H9 (cell line): ENCODE measurements at regions not wholly inside any gene's neighbourhood (a gene's known extent, or its start where the extent isn't known, plus 50 kb on each side); places are given as distances from the start of the nearest gene placed in this dataset.

Experiments
- DNase-seq: peaks from one replicate; pipeline ENCODE4 v3.0.0-alpha.2; 2017
- H2AFZ ChIP-seq: one replicate; pipeline ENCODE4 v1.6.1; 2013; ENCODE audit warnings: mild to moderate bottlenecking, low read length, control low read depth, moderate library complexity
- H2AK5ac ChIP-seq: 2 replicates; pipeline ENCODE4 v1.6.1; 2013; ENCODE audit warnings: low read length, control low read depth, mixed read lengths; ENCODE audit not compliant: insufficient read length
- H2BK120ac ChIP-seq: one replicate; pipeline ENCODE4 v1.6.1; 2013; ENCODE audit warnings: low read depth, mild to moderate bottlenecking, low read length, control low read depth, inconsistent platforms; ENCODE audit not compliant: poor library complexity, severe bottlenecking
- H2BK12ac ChIP-seq: 2 replicates; pipeline ENCODE4 v1.6.1; 2013; ENCODE audit warnings: low read length, control low read depth, mixed read lengths, low read depth; ENCODE audit not compliant: insufficient read length
- H2BK15ac ChIP-seq: 2 replicates; pipeline ENCODE4 v1.6.1; 2013; ENCODE audit warnings: low read depth, low read length, control low read depth
- H2BK20ac ChIP-seq: one replicate; pipeline ENCODE4 v1.6.1; 2013; ENCODE audit warnings: low read depth, mild to moderate bottlenecking, low read length, control low read depth, inconsistent platforms; ENCODE audit not compliant: poor library complexity, severe bottlenecking
- H2BK5ac ChIP-seq: 2 replicates; pipeline ENCODE4 v1.6.1; 2013; ENCODE audit warnings: low read length, control low read depth, mixed read lengths; ENCODE audit not compliant: insufficient read length
- H3K14ac ChIP-seq: 2 replicates; pipeline ENCODE4 v1.6.1; 2013; ENCODE audit warnings: low read length, control low read depth; ENCODE audit not compliant: insufficient read depth
- H3K18ac ChIP-seq: 2 replicates; pipeline ENCODE4 v1.6.1; 2013; ENCODE audit warnings: low read depth, mild to moderate bottlenecking, mixed read lengths, low read length, control low read depth; ENCODE audit not compliant: insufficient read length
- H3K23ac ChIP-seq: 2 replicates; pipeline ENCODE4 v1.6.1; 2013; ENCODE audit warnings: low read length, control low read depth, mixed read lengths, low read depth; ENCODE audit not compliant: insufficient read length
- H3K23me2 ChIP-seq: 2 replicates; pipeline ENCODE4 v1.6.1; 2013; ENCODE audit warnings: low read depth, mild to moderate bottlenecking, mixed read lengths, low read length, control low read depth; ENCODE audit not compliant: insufficient read length, poor library complexity, severe bottlenecking
- H3K27ac ChIP-seq: 2 replicates; pipeline ENCODE4 v1.5.1; 2013; ENCODE audit warnings: low read length, control low read depth, mixed read lengths, low read depth; ENCODE audit not compliant: insufficient read length
- H3K27me3 ChIP-seq: 2 replicates; pipeline ENCODE4 v1.6.1; 2013; ENCODE audit warnings: low read length, control low read depth, inconsistent platforms; ENCODE audit not compliant: insufficient read depth
- H3K4ac ChIP-seq: 2 replicates; pipeline ENCODE4 v1.6.1; 2013; ENCODE audit warnings: low read depth, mild to moderate bottlenecking, control low read depth, inconsistent platforms, low read length, moderate library complexity
- H3K4me1 ChIP-seq: 2 replicates; pipeline ENCODE4 v1.6.1; 2013; ENCODE audit warnings: low read length, control low read depth, inconsistent platforms; ENCODE audit not compliant: insufficient read depth
- H3K4me2 ChIP-seq: 2 replicates; pipeline ENCODE4 v1.6.1; 2013; ENCODE audit warnings: low read length, control low read depth, mixed read lengths; ENCODE audit not compliant: insufficient read length, insufficient read depth
- H3K56ac ChIP-seq: 2 replicates; pipeline ENCODE4 v1.6.1; 2013; ENCODE audit warnings: low read depth, mild to moderate bottlenecking, mixed read lengths, low read length, control low read depth; ENCODE audit not compliant: insufficient read length
- H3K79me1 ChIP-seq: 2 replicates; pipeline ENCODE4 v1.6.1; 2013; ENCODE audit warnings: low read depth, mild to moderate bottlenecking, moderate library complexity, low read length, control low read depth, inconsistent platforms; ENCODE audit not compliant: insufficient read depth, poor library complexity, severe bottlenecking
- H3K79me2 ChIP-seq: 2 replicates; pipeline ENCODE4 v1.6.1; 2013; ENCODE audit warnings: low read length, control low read depth, inconsistent platforms; ENCODE audit not compliant: insufficient read depth
- H3K9ac ChIP-seq: 2 replicates; pipeline ENCODE4 v1.6.1; 2013; ENCODE audit warnings: low read length, control low read depth, mixed read lengths; ENCODE audit not compliant: insufficient read length; ENCODE audit errors: extremely low read depth
- H3K9me3 ChIP-seq: one replicate; pipeline ENCODE4 v1.6.1; 2013; ENCODE audit warnings: low read depth, low read length, inconsistent platforms; ENCODE audit not compliant: control insufficient read depth
- H3T11ph ChIP-seq: one replicate; pipeline ENCODE4 v1.6.1; 2013; ENCODE audit warnings: mild to moderate bottlenecking, low read length, control low read depth, inconsistent platforms
- H4K20me1 ChIP-seq: one replicate; pipeline ENCODE4 v1.6.1; 2013; ENCODE audit not compliant: control insufficient read depth, insufficient read length, insufficient read depth
- H4K5ac ChIP-seq: 2 replicates; pipeline ENCODE4 v1.6.1; 2013; ENCODE audit warnings: low read depth, mild to moderate bottlenecking, mixed read lengths, low read length, control low read depth; ENCODE audit not compliant: insufficient read length
- H4K8ac ChIP-seq: replicated peaks from 2 replicates; pipeline ENCODE4 v1.6.1; 2013; ENCODE audit warnings: low read length, control low read depth, mixed read lengths, low read depth; ENCODE audit not compliant: insufficient read length
- H4K91ac ChIP-seq: 2 replicates; pipeline ENCODE4 v1.6.1; 2013; ENCODE audit warnings: low read depth, mild to moderate bottlenecking, moderate library complexity, mixed read lengths, low read length, control low read depth; ENCODE audit not compliant: insufficient read length
- H3K27ac Mint-ChIP-seq, 3 experiments: 2 replicates in 2 of 3; 3 replicates in 1 of 3; pipeline ENCODE4 v1.8.0; 2020 to 2021; ENCODE audit warnings: mixed read lengths in 3 of 3, mild to moderate bottlenecking in 1 of 3, moderate library complexity in 1 of 3
- H3K27me3 Mint-ChIP-seq: 2 replicates; pipeline ENCODE4 v1.8.0; 2021; ENCODE audit warnings: low read depth, mild to moderate bottlenecking, moderate library complexity, mixed read lengths
- H3K36me3 Mint-ChIP-seq, 3 experiments: 2 replicates in 2 of 3; 3 replicates in 1 of 3; pipeline ENCODE4 v1.8.0; 2020 to 2021; ENCODE audit warnings: low read depth in 3 of 3, mixed read lengths in 3 of 3; ENCODE audit not compliant: insufficient read depth in 1 of 3
- H3K4me1 Mint-ChIP-seq, 2 experiments: 2 replicates each; pipeline ENCODE4 v1.8.0; 2020; ENCODE audit warnings: mixed read lengths in 2 of 2
- H3K4me3 Mint-ChIP-seq, 2 experiments: 2 replicates in 1 of 2; 3 replicates in 1 of 2; pipeline ENCODE4 v1.8.0; 2020 to 2021; ENCODE audit warnings: mild to moderate bottlenecking in 2 of 2, mixed read lengths in 2 of 2, moderate library complexity in 1 of 2
- H3K9me3 Mint-ChIP-seq, 2 experiments: 2 replicates in 1 of 2; 3 replicates in 1 of 2; pipeline ENCODE4 v1.8.0; 2020; ENCODE audit warnings: mild to moderate bottlenecking in 2 of 2, mixed read lengths in 2 of 2, moderate library complexity in 1 of 2
- CTCF ChIP-seq: fragments of 200-600 bp; sonication (generic); conservative IDR thresholded peaks from 3 replicates; pipeline ENCODE4 v1.8.0; 2021; ENCODE audit warnings: antibody characterized with exemption, mild to moderate bottlenecking
- WGBS: extraction: QIAGEN DNeasy Blood & Tissue Kit; methylation state at CpG from one replicate; pipeline ENCODE4 v1.1.7; 2013; ENCODE audit warnings: missing lambda C conversion rate, low lambda C conversion rate, mixed read lengths; ENCODE audit not compliant: insufficient read length; ENCODE audit errors: extremely low coverage; 5-methylcytosine and 5-hydroxymethylcytosine counted together

- H2BK20ac ChIP-seq: no peak overlapping the region
- no CpG with 5 or more reads among the region's 19 CpGs for WGBS
- no peak overlapping the region for H4K8ac ChIP-seq
- H3K79me1 ChIP-seq: no peaks in the 10 kb centered on the region
- H3K9me3 ChIP-seq: no peaks in the 10 kb centered on the region
- no peaks in the 10 kb centered on the region for H3K27me3 ChIP-seq
- H2BK120ac ChIP-seq: no peak overlapping the region
- no peak overlapping the region for H3K18ac ChIP-seq
- no peak overlapping the region for H3K4ac ChIP-seq
- no peak overlapping the region for H2BK15ac ChIP-seq
- H2BK5ac ChIP-seq: no peak overlapping the region
- Mint-ChIP-seq H3K27me3 (peaks cover 3% of the 10 kb centered on the region), H3K9me3 (no peaks in the 10 kb centered on the region), H3K27ac (no peak overlapping the region; a peak in 1 of 7 replicates), H3K4me1 (peaks cover 3 to 5% of the 10 kb centered on the region in 2 experiments; a peak in 1 of 4 replicates), H3K36me3 (no peaks in the 10 kb centered on the region), H3K4me3 (no peak overlapping the region)
- H4K91ac ChIP-seq: no peak overlapping the region
- no peak overlapping the region for H2BK12ac ChIP-seq
- H3K56ac ChIP-seq: no peak overlapping the region
- no peak overlapping the region for H3T11ph ChIP-seq
- no peak overlapping the region for H2AFZ ChIP-seq
- no peak overlapping the region; the same call in 1 of the 2 replicates for H3K14ac ChIP-seq
- no peaks in the 10 kb centered on the region for H4K20me1 ChIP-seq
- H3K27ac ChIP-seq: no peak overlapping the region
- no peak overlapping the region for H3K23ac ChIP-seq
- TF ChIP-seq CTCF: no peak
- H3K9ac ChIP-seq: no peak overlapping the region
- no peak overlapping the region for H4K5ac ChIP-seq
- H3K4me1 ChIP-seq: peaks cover 2% of the 10 kb centered on the region; the same call in 1 of the 2 replicates
- no peak overlapping the region for H2AK5ac ChIP-seq
- no peaks in the 10 kb centered on the region for H3K23me2 ChIP-seq
- H3K4me2 ChIP-seq: no peak overlapping the region
- no peaks in the 10 kb centered on the region for H3K79me2 ChIP-seq
- no peak for DNase-seq
Measured at GRCh38 chr2:2731816-2732284, 400.8 kb upstream of the MYT1L start.
